KMS-11 (cell line): ENCODE measurements at regions not wholly inside any gene's neighbourhood (a gene's known extent, or its start where the extent isn't known, plus 50 kb on each side); places are given as distances from the start of the nearest gene placed in this dataset.

Source experiments
- H2AFZ ChIP-seq: fragments of 200-600 bp; sonication (generic); 2 replicates; pipeline ENCODE4 v1.6.1; 2016; ENCODE audit warnings: antibody characterized with exemption, mixed run types, low read depth
- H3K27ac ChIP-seq: fragments of 200-600 bp; sonication (generic); 2 replicates; pipeline ENCODE4 v1.6.1; 2016; ENCODE audit warnings: mild to moderate bottlenecking, mixed run types
- H3K27me3 ChIP-seq: fragments of 200-600 bp; sonication (generic); 2 replicates; pipeline ENCODE4 v1.6.1; 2017; ENCODE audit warnings: mild to moderate bottlenecking, low read depth, mixed run types, moderate library complexity; ENCODE audit not compliant: insufficient read depth
- H3K36me3 ChIP-seq: fragments of 200-600 bp; sonication (generic); 2 replicates; pipeline ENCODE4 v1.6.1; 2017; ENCODE audit warnings: mild to moderate bottlenecking, mixed run types; ENCODE audit not compliant: insufficient read depth
- H3K4me1 ChIP-seq: fragments of 200-600 bp; sonication (generic); 2 replicates; pipeline ENCODE4 v1.6.1; 2016; ENCODE audit warnings: mild to moderate bottlenecking, low read depth, mixed run types; ENCODE audit not compliant: poor library complexity, severe bottlenecking
- H3K4me2 ChIP-seq: fragments of 200-600 bp; sonication (generic); 2 replicates; pipeline ENCODE4 v1.7.0; 2016; ENCODE audit warnings: mild to moderate bottlenecking, mixed run types
- H3K4me3 ChIP-seq: fragments of 200-600 bp; sonication (generic); IDR thresholded peaks from 2 replicates; pipeline ENCODE4 v1.6.1; 2017; ENCODE audit warnings: low read depth, low read length, mixed read lengths; ENCODE audit not compliant: insufficient read depth
- H3K79me2 ChIP-seq: fragments of 200-600 bp; sonication (generic); 2 replicates; pipeline ENCODE4 v1.6.1; 2016; ENCODE audit warnings: low read depth, mixed run types; ENCODE audit not compliant: insufficient read depth
- H3K9ac ChIP-seq: fragments of 200-600 bp; sonication (generic); 2 replicates; pipeline ENCODE4 v1.6.1; 2016; ENCODE audit warnings: mild to moderate bottlenecking, mixed run types
- H4K20me1 ChIP-seq: fragments of 200-600 bp; sonication (generic); 2 replicates; pipeline ENCODE4 v1.6.1; 2016; ENCODE audit warnings: mild to moderate bottlenecking, mixed run types; ENCODE audit not compliant: insufficient read depth
- TF ChIP-seq, protein P1 (sequence below): fragments of 200-600 bp; sonication (generic); conservative IDR thresholded peaks from 2 replicates; pipeline ENCODE4 v1.6.1; 2017; ENCODE audit warnings: low read depth, mild to moderate bottlenecking, antibody characterized with exemption, low read length, moderate library complexity, mixed read lengths

DNA sequence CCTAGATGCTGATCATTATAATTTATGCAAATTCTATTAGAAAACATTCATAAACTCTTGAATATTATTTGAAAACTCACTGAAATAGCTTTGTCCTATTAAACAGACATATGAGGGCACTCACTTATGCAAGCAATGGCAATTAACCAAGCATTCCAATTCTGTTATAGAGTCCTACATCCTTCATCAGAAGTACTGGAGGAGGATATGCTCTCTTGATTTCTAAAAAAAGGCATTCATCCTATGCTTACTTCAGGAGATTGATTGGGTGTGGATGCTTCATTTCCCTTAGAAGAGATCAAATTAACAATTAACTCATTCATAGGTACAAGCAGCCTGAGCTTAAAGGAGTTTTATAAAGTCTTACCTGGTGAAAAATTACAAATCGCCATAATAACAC, 1317.2 kb downstream of the PCDH7 start:
- Histone ChIP-seq H3K4me1 (no peaks in the 10 kb centered on the region), H3K36me3 (no peaks in the 10 kb centered on the region), H3K79me2 (no peaks in the 10 kb centered on the region), H3K9ac (no peak overlapping the region), H3K4me3 (no peak overlapping the region), H2AFZ (no peak overlapping the region), H3K27me3 (no peaks in the 10 kb centered on the region), H3K27ac (no peak overlapping the region), H4K20me1 (no peaks in the 10 kb centered on the region), H3K4me2 (no peak overlapping the region)
- TF ChIP-seq, protein P1, sequence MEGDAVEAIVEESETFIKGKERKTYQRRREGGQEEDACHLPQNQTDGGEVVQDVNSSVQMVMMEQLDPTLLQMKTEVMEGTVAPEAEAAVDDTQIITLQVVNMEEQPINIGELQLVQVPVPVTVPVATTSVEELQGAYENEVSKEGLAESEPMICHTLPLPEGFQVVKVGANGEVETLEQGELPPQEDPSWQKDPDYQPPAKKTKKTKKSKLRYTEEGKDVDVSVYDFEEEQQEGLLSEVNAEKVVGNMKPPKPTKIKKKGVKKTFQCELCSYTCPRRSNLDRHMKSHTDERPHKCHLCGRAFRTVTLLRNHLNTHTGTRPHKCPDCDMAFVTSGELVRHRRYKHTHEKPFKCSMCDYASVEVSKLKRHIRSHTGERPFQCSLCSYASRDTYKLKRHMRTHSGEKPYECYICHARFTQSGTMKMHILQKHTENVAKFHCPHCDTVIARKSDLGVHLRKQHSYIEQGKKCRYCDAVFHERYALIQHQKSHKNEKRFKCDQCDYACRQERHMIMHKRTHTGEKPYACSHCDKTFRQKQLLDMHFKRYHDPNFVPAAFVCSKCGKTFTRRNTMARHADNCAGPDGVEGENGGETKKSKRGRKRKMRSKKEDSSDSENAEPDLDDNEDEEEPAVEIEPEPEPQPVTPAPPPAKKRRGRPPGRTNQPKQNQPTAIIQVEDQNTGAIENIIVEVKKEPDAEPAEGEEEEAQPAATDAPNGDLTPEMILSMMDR: no peak

DNA sequence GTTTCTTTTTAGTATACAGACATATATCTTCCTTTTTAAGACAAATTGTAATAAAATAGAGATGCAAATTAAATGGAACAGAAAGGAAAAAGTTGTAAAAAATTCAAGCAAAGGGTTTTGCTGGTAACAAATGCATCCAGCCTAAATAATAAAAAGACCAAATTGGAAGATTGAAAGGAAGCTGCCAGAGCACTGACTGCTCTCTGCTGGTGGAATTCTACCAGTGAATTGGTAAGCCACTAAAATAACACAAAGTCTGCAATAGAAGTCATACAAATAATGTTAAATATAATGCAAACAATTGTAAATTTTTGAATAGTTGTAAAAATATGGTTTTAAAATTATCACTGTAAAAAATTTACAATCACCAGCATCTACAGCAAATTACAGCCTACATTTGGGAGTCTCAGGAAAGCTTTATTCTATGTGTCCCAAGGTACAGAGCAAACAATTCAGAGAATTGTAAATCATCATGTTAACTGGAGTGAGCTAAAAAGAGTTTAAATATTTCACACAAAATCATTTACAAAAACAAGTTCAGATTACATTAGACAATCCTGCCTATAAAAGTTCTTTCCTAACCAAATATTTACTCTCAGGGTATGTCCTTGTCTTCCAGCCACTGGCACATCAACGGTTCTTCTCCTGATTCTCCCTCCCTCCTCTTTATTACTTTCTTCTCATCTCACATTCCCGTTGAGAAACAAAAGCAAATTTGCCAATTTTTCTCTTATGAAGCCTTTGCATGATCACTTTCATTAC, 1322.5 kb downstream of the PCDH7 start:
- Histone ChIP-seq H3K79me2 (no peaks in the 10 kb centered on the region), H3K27ac (no peak overlapping the region), H3K27me3 (no peaks in the 10 kb centered on the region), H3K4me3 (no peak overlapping the region), H4K20me1 (no peaks in the 10 kb centered on the region), H3K9ac (no peak overlapping the region), H2AFZ (no peak overlapping the region), H3K4me1 (no peaks in the 10 kb centered on the region), H3K4me2 (no peak overlapping the region), H3K36me3 (no peaks in the 10 kb centered on the region)
- TF ChIP-seq, protein P1: no peak

DNA sequence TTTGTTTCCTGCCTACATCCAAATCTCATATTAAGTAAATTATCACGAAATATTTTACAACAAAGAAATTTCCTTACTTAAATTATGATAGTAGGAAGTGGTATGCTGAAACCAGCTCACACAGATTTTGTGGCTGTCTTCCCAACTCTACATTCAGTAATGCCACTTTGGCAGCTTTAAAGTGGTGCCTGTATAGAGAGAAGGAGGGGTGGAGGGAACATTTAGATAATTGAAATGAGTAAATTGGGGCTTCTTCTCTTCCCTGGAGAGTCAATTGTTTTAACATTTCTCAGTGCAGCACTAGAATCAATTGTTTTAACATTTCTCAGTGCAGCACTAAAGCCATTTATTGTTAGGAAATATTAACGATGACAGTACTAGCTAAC, 1323.1 kb downstream of the PCDH7 start:
- Histone ChIP-seq H3K27me3 (no peaks in the 10 kb centered on the region), H3K27ac (no peak overlapping the region), H3K4me2 (no peak overlapping the region), H3K79me2 (no peaks in the 10 kb centered on the region), H2AFZ (no peak overlapping the region), H3K4me3 (no peak overlapping the region), H3K9ac (no peak overlapping the region), H3K4me1 (no peaks in the 10 kb centered on the region), H4K20me1 (no peaks in the 10 kb centered on the region), H3K36me3 (no peaks in the 10 kb centered on the region)
- TF ChIP-seq, protein P1: no peak

DNA sequence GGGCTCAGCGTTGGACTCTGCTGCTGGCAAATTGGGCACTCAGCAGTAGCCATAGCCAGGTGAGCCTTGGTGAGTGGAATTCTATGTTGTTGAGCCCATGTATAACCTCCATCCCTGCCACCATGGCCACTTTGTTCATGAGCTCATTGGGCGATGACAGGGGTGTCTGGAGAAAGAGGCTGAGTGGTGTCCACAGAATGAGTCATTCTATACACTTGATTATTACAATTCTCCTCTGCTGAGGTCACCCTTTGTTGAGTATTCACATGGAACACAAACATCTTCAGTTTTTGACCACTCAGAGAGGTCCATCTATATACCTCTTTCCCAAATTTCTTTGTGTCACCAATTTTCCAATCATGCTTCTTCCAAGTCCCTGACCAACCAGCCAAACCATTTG, 1341.7 kb downstream of the PCDH7 start:
- H3K9ac ChIP-seq: no peak overlapping the region

More for the DNA sequence above, 1341.7 kb downstream of the PCDH7 start:
- Histone ChIP-seq H4K20me1 (no peaks in the 10 kb centered on the region), H3K4me1 (no peaks in the 10 kb centered on the region), H2AFZ (no peak overlapping the region), H3K36me3 (no peaks in the 10 kb centered on the region), H3K4me3 (no peak overlapping the region), H3K4me2 (no peak overlapping the region), H3K27ac (no peak overlapping the region), H3K27me3 (no peaks in the 10 kb centered on the region), H3K79me2 (no peaks in the 10 kb centered on the region)
- TF ChIP-seq, protein P1: no peak
